Lower leg skin (tissue), 4 donors: ENCODE measurements at regions not wholly inside any gene's neighbourhood (a gene's known extent, or its start where the extent isn't known, plus 50 kb on each side); places are given as distances from the start of the nearest gene placed in this dataset.
"Not testable (repeated sequence)": the region's sequence is repeated elsewhere in the genome, so short reads cannot be mapped to it uniquely, and the experiment has no call there.

Source experiments
- DNase-seq, 2 donors: peaks; one replicate each; pipeline ENCODE4 v3.0.0-alpha.2; 2019; ENCODE audit warnings: low spot score in 2 of 2
- H3K4me3 ChIP-seq: fragments of 200-600 bp; sonication (generic); 2 replicates; pipeline ENCODE4 v1.5.1; 2017; ENCODE audit warnings: mild to moderate bottlenecking, low read depth; ENCODE audit not compliant: poor library complexity, severe bottlenecking
- CTCF ChIP-seq, 3 donors: fragments of 450-650 bp; IDR thresholded peaks; one replicate each; pipeline ENCODE4 v1.5.1; 2016; ENCODE audit warnings: antibody characterized with exemption in 3 of 3, mild to moderate bottlenecking in 3 of 3, moderate library complexity in 2 of 3
- POLR2A ChIP-seq, 2 donors: fragments of 450-650 bp; IDR thresholded peaks; one replicate each; pipeline ENCODE4 v1.6.1; 2016 to 2017; ENCODE audit warnings: antibody characterized with exemption in 2 of 2, mild to moderate bottlenecking in 1 of 2, moderate library complexity in 1 of 2
- WGBS, 2 donors: methylation state at CpG; one replicate each; pipeline ENCODE4 v1.1.5; 2018; 5-methylcytosine and 5-hydroxymethylcytosine counted together
- intact Hi-C: fragments of 100-400 bp; cut with DNase I; formaldehyde crosslinking; loops from one replicate; pipeline ENCODE4 v1.15.0; 2023; ENCODE audit warnings: low total_unique reads

- no peak overlapping the region for H3K4me3 ChIP-seq
- intact Hi-C loops: loop anchor here (2.0 kb wide), 1 partner anchor 37 kb away; no protein-coding TSS in a partner anchor
- no peak for TF ChIP-seq POLR2A (IDR thresholded peaks at IDR 0.05)
- no peak for TF ChIP-seq CTCF (IDR thresholded peaks at IDR 0.05)
- DNase-seq: no peak
Measured at GRCh38 chr9:25121811-25122210, 556.4 kb downstream of the TUSC1 start.

GRCh38 chr9:25119041-25119440, 559.2 kb downstream of the TUSC1 start:
- WGBS, 2 donors: 33 to 37% methylated on average over 3 of the region's 3 CpGs
- no peak for TF ChIP-seq CTCF (IDR thresholded peaks at IDR 0.05)
- TF ChIP-seq POLR2A (IDR thresholded peaks at IDR 0.05): no peak
- no peak overlapping the region for H3K4me3 ChIP-seq
- no peak for DNase-seq
- intact Hi-C loops: no loop called here

GRCh38 chr9:25117791-25118190, 560.5 kb downstream of the TUSC1 start:
- TF ChIP-seq CTCF (IDR thresholded peaks at IDR 0.05): no peak
- no peak for TF ChIP-seq POLR2A (IDR thresholded peaks at IDR 0.05)
- DNase-seq: no peak
- intact Hi-C loops: no loop called here
- no peak overlapping the region for H3K4me3 ChIP-seq

GRCh38 chr9:25102204-25102603, 556.5 kb upstream of the IZUMO3 start:
- H3K4me3 ChIP-seq, DNase-seq, intact Hi-C loops: not testable (repeated sequence)
- WGBS, 2 donors: 89 to 94% methylated on average over 8 of the region's 8 CpGs

GRCh38 chr9:25094518-25094917, 548.8 kb upstream of the IZUMO3 start:
- intact Hi-C loops: no loop called here
- WGBS, 2 donors: 87 to 88% methylated on average over 3 of the region's 3 CpGs
- no peak for DNase-seq
- no peak for TF ChIP-seq POLR2A (IDR thresholded peaks at IDR 0.05)
- TF ChIP-seq CTCF (IDR thresholded peaks at IDR 0.05): no peak
- H3K4me3 ChIP-seq: no peak overlapping the region

- intact Hi-C loops: no loop called here
- WGBS, 2 donors: 79 to 83% methylated on average over 3 of the region's 3 CpGs
- DNase-seq: no peak
- TF ChIP-seq CTCF (IDR thresholded peaks at IDR 0.05) (no peak), POLR2A (IDR thresholded peaks at IDR 0.05) (no peak)
- H3K4me3 ChIP-seq: no peak overlapping the region
Measured at GRCh38 chr9:25078202-25078601, 532.5 kb upstream of the IZUMO3 start.
